HG03060 (cell line): ENCODE measurements at regions not wholly inside any gene's neighbourhood (a gene's known extent, or its start where the extent isn't known, plus 50 kb on each side); places are given as distances from the start of the nearest gene placed in this dataset.

Source experiments
- ATAC-seq: cut with Tn5 transposase; IDR thresholded peaks from one replicate; pipeline ENCODE4 v1.9.1; 2021; ENCODE audit warnings: low read depth, moderate number of reproducible peaks; ENCODE audit not compliant: unreplicated experiment

GRCh38 chr12:84691266-84691665 is 221.3 kb downstream of the SLC6A15 start:
- no peak for ATAC-seq

- ATAC-seq: no peak
Observed at GRCh38 chr12:84689638-84690037, 223.0 kb downstream of the SLC6A15 start.

GRCh38 chr12:84685379-84685778 is 227.2 kb downstream of the SLC6A15 start:
- ATAC-seq: no peak

- no peak for ATAC-seq
Observed at GRCh38 chr12:84676787-84677186, 235.8 kb downstream of the SLC6A15 start.

- ATAC-seq: no peak
Observed at GRCh38 chr12:84661786-84662185, 250.8 kb downstream of the SLC6A15 start.

- ATAC-seq: no peak
Observed at GRCh38 chr12:84660139-84660538, 252.5 kb downstream of the SLC6A15 start.

- no peak for ATAC-seq
Observed at GRCh38 chr12:84658877-84659276, 253.7 kb downstream of the SLC6A15 start.

- ATAC-seq: no peak
Observed at GRCh38 chr12:84656705-84657104, 255.9 kb downstream of the SLC6A15 start.

- ATAC-seq: no peak
Observed at GRCh38 chr12:84653482-84653881, 259.1 kb downstream of the SLC6A15 start.

- ATAC-seq: no peak
Observed at GRCh38 chr12:84648425-84648824, 264.2 kb downstream of the SLC6A15 start.

- no peak for ATAC-seq
Observed at GRCh38 chr12:84644908-84645307, 267.7 kb downstream of the SLC6A15 start.

GRCh38 chr12:84643993-84644392 is 268.6 kb downstream of the SLC6A15 start:
- ATAC-seq: no peak

- ATAC-seq: no peak
Observed at GRCh38 chr12:84641940-84642545, 270.6 kb downstream of the SLC6A15 start.

GRCh38 chr12:84638811-84639368 is 273.7 kb downstream of the SLC6A15 start:
- no peak for ATAC-seq

- no peak for ATAC-seq
Observed at GRCh38 chr12:84637926-84638325, 274.7 kb downstream of the SLC6A15 start.

- ATAC-seq: no peak
Observed at GRCh38 chr12:84636801-84637290, 275.8 kb downstream of the SLC6A15 start.

GRCh38 chr12:84634526-84634925 is 278.1 kb downstream of the SLC6A15 start:
- no peak for ATAC-seq

- ATAC-seq: no peak
Observed at GRCh38 chr12:84632556-84632955, 280.0 kb downstream of the SLC6A15 start.

- no peak for ATAC-seq
Observed at GRCh38 chr12:84631020-84631419, 281.6 kb downstream of the SLC6A15 start.

- no peak for ATAC-seq
Observed at GRCh38 chr12:84627593-84627992, 285.0 kb downstream of the SLC6A15 start.

- no peak for ATAC-seq
Observed at GRCh38 chr12:84624601-84625000, 288.0 kb downstream of the SLC6A15 start.

- ATAC-seq: no peak
Observed at GRCh38 chr12:84619053-84619571, 293.5 kb downstream of the SLC6A15 start.
